GM06990 (cell line): ENCODE measurements at regions not wholly inside any gene's neighbourhood (a gene's known extent, or its start where the extent isn't known, plus 50 kb on each side); places are given as distances from the start of the nearest gene placed in this dataset.
"Not testable (repeated sequence)": the region's sequence is repeated elsewhere in the genome, so short reads cannot be mapped to it uniquely, and the experiment has no call there.

Source experiments
- DNase-seq: peaks from one replicate; pipeline ENCODE4 v3.0.0-alpha.2; 2011; ENCODE audit not compliant: insufficient read length; ENCODE audit errors: extremely low read depth
- H3K27me3 ChIP-seq: replicated peaks from 2 replicates; pipeline ENCODE4 v1.6.0; 2011; ENCODE audit warnings: low read length; ENCODE audit not compliant: control insufficient read depth, insufficient read depth
- H3K36me3 ChIP-seq: 2 replicates; pipeline ENCODE4 v1.5.1; 2011; ENCODE audit warnings: low read length; ENCODE audit not compliant: control insufficient read depth, insufficient read depth
- H3K4me3 ChIP-seq: replicated peaks from 2 replicates; pipeline ENCODE4 v1.5.1; 2011; ENCODE audit warnings: low read depth, mild to moderate bottlenecking, control low read depth, low read length
- TF ChIP-seq, protein P1 (sequence below): IDR thresholded peaks from 2 replicates; pipeline ENCODE4 v1.5.1; 2011; ENCODE audit warnings: low read length, control low read depth, mild to moderate bottlenecking, inconsistent platforms; ENCODE audit not compliant: insufficient read depth, poor library complexity, severe bottlenecking

DNA sequence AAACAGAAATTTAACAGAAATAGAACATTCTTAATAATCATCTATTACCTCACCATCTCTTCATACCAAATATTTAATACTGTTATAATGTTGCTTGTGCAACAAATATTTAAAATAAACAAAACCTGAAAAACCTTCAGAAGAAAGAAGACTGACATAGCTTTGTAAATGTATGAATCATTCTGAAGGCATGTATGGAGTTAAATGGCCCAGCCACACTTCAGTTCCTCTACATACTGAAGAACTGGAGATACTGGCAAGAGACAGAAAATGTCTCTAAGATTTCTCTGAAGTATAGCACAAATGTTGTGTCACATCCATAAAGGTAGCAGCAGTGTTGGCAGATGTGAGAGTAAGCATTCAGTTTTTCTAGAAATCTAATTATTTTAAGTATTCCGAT, 275.3 kb upstream of the FGF13 start:
- Histone ChIP-seq H3K36me3 (no peaks in the 10 kb centered on the region), H3K27me3 (no peaks in the 10 kb centered on the region), H3K4me3 (no peak overlapping the region)
- no peak for DNase-seq
- TF ChIP-seq, protein P1, sequence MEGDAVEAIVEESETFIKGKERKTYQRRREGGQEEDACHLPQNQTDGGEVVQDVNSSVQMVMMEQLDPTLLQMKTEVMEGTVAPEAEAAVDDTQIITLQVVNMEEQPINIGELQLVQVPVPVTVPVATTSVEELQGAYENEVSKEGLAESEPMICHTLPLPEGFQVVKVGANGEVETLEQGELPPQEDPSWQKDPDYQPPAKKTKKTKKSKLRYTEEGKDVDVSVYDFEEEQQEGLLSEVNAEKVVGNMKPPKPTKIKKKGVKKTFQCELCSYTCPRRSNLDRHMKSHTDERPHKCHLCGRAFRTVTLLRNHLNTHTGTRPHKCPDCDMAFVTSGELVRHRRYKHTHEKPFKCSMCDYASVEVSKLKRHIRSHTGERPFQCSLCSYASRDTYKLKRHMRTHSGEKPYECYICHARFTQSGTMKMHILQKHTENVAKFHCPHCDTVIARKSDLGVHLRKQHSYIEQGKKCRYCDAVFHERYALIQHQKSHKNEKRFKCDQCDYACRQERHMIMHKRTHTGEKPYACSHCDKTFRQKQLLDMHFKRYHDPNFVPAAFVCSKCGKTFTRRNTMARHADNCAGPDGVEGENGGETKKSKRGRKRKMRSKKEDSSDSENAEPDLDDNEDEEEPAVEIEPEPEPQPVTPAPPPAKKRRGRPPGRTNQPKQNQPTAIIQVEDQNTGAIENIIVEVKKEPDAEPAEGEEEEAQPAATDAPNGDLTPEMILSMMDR = no peak

DNA sequence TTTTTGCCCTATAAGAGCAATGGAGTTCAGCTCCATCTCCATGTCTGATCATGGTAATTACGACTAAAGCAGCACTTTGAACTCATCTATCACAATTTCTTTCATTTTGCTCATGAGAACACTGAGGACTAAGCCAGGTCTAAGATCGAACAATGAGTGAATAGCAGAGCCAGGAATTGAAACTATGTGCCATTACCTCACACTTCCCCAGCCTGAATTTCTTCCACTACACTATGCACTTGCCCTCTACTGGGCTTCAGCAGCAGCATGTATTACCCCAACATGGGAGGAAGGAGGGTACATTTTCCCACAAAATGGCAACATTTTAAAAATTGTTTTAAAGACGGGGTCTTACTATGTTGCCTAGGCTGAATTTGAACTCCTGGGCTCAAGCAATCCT, 274.7 kb upstream of the FGF13 start:
- H3K27me3 ChIP-seq = no peaks in the 10 kb centered on the region
- no peak for DNase-seq
- TF ChIP-seq, protein P1 = no peak

DNA sequence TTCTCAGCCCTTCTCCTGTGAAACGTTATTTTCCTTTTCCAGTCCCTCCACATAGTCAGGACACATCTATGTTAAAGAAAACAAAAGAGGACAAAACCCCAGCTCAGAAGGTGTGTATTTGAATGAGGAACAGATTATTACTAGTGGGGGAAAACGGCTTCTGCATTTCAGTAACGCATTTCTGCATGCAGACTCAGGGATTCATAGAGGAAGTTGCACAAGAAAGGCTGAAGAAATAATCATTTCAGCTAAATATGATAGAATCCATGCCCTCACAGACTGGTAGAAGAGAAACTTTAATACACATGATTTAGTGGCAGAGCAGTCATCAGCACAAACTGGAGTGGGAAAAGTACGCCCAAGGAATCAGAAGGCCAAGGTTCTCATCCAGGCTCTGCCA, 270.8 kb upstream of the FGF13 start:
- no peak overlapping the region for H3K4me3 ChIP-seq
- no peak for DNase-seq
- no peaks in the 10 kb centered on the region for H3K36me3 ChIP-seq
- H3K27me3 ChIP-seq = no peaks in the 10 kb centered on the region
- TF ChIP-seq, protein P1 = no peak

More for the DNA sequence above, 274.7 kb upstream of the FGF13 start:
- no peaks in the 10 kb centered on the region for H3K36me3 ChIP-seq
- H3K4me3 ChIP-seq = no peak overlapping the region

DNA sequence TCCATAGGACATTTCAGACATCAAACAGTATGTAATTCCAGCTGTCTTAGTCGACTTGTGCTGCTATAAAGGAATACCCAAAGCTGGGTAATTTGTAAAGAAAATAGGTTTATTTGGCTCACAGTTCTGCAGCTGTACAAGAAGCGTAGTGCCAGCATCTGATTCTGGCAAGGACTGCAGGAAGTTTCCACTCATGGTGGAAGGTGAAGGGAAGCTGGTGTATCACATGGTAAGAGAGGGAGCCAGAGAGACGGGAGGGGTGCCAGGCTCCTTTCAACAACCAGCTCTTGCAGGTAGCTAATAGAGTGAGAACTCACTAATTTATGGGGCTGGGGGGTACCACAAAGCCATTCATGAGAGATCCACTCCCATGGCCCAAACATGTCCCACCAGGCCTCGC, 253.0 kb upstream of the FGF13 start:
- Histone ChIP-seq H3K36me3 (no peaks in the 10 kb centered on the region), H3K27me3 (no peaks in the 10 kb centered on the region), H3K4me3 (no peak overlapping the region)
- TF ChIP-seq, protein P1 = no peak
- DNase-seq = no peak

DNA sequence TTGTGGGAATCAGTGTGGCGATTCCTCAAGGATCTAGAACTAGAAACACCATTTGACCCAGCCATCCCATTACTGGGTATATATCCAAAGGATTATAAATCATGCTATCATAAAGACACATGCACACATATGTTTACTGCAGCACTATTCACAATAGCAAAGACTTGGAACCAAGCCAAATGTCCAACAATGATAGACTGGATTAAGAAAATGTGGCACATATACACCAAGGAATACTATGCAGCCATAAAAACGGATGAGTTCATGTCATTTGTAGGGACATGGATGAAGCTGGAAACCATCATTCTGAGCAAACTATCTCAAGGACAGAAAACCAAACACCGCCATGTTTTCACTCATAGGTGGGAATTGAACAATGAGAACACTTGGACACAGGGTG, 250.9 kb upstream of the FGF13 start:
- H3K4me3 ChIP-seq, H3K36me3 ChIP-seq, H3K27me3 ChIP-seq, DNase-seq: not testable (repeated sequence)

DNA sequence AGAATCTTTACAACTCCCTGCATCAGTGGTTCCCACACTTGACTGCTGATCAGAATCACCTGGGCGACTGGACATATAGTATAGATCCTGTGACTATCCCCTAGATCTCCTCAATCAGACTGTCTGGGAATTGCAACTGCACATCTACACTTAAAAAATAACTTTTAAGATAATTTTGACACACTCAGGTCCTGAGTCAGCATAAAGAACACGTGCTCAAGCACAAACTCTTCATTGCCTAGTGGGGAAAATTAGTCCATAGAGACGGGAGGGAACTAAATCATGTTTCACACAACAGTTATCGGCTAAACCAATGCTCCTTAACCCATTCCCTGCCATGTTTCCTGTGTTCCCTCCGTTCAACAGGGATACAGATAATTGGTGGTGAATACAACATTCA, 243.5 kb upstream of the FGF13 start:
- H3K36me3 ChIP-seq = no peaks in the 10 kb centered on the region

More for the DNA sequence above, 243.5 kb upstream of the FGF13 start:
- H3K4me3 ChIP-seq = no peak overlapping the region
- TF ChIP-seq, protein P1 = no peak
- no peak for DNase-seq
- H3K27me3 ChIP-seq = no peaks in the 10 kb centered on the region
